Osteocyte (in vitro differentiated cells): ENCODE measurements at regions not wholly inside any gene's neighbourhood (a gene's known extent, or its start where the extent isn't known, plus 50 kb on each side); places are given as distances from the start of the nearest gene placed in this dataset.
A peak's percentile ranks its signal among the peaks of the same experiment; 100 is the strongest.

ENCODE experiments used
- DNase-seq: peaks from one replicate; pipeline ENCODE4 v3.0.0; 2021; ENCODE audit warnings: mixed read lengths; ENCODE audit not compliant: unreplicated experiment; ENCODE audit errors: extremely low spot score
- H3K27ac Mint-ChIP-seq: one replicate; pipeline ENCODE4 v1.8.0; 2021; ENCODE audit warnings: mild to moderate bottlenecking, mixed read lengths; ENCODE audit not compliant: unreplicated experiment
- H3K27me3 Mint-ChIP-seq: one replicate; pipeline ENCODE4 v1.8.0; 2021; ENCODE audit warnings: mixed read lengths; ENCODE audit not compliant: unreplicated experiment
- H3K36me3 Mint-ChIP-seq: one replicate; pipeline ENCODE4 v1.8.0; 2021; ENCODE audit warnings: mixed read lengths; ENCODE audit not compliant: unreplicated experiment
- H3K4me1 Mint-ChIP-seq: one replicate; pipeline ENCODE4 v1.8.0; 2021; ENCODE audit warnings: mixed read lengths; ENCODE audit not compliant: unreplicated experiment
- H3K4me3 Mint-ChIP-seq: one replicate; pipeline ENCODE4 v1.8.0; 2021; ENCODE audit warnings: mild to moderate bottlenecking, moderate library complexity, mixed read lengths; ENCODE audit not compliant: unreplicated experiment
- H3K9me3 Mint-ChIP-seq: one replicate; pipeline ENCODE4 v1.8.0; 2021; ENCODE audit warnings: mixed read lengths; ENCODE audit not compliant: unreplicated experiment
- CTCF ChIP-seq: fragments of 200-600 bp; sonication (generic); IDR thresholded peaks from 2 replicates; pipeline ENCODE4 v1.5.0; 2021; ENCODE audit warnings: antibody characterized with exemption, mild to moderate bottlenecking, moderate library complexity

GRCh38 chr21:45350206-45350854 lies 54.6 kb upstream of the COL18A1 start:
- Mint-ChIP-seq H3K27ac (peak overlapping the region; percentile 71), H3K9me3 (no peaks in the 10 kb centered on the region), H3K4me1 (peaks cover 52% of the 10 kb centered on the region), H3K4me3 (no peak overlapping the region), H3K27me3 (no peaks in the 10 kb centered on the region), H3K36me3 (no peaks in the 10 kb centered on the region)
- no peak for TF ChIP-seq CTCF
- no peak for DNase-seq

GRCh38 chr21:45351061-45351460 lies 53.9 kb upstream of the COL18A1 start:
- no peaks in the 10 kb centered on the region for H3K27me3 Mint-ChIP-seq
- no peaks in the 10 kb centered on the region for H3K36me3 Mint-ChIP-seq
- H3K27ac Mint-ChIP-seq = no peak overlapping the region
- DNase-seq = no peak
- TF ChIP-seq CTCF = no peak
- peaks cover 54% of the 10 kb centered on the region for H3K4me1 Mint-ChIP-seq
- H3K4me3 Mint-ChIP-seq = no peak overlapping the region
- H3K9me3 Mint-ChIP-seq = no peaks in the 10 kb centered on the region

- Mint-ChIP-seq H3K36me3 (no peaks in the 10 kb centered on the region), H3K27me3 (no peaks in the 10 kb centered on the region), H3K9me3 (no peaks in the 10 kb centered on the region), H3K4me1 (peaks cover 54% of the 10 kb centered on the region), H3K27ac (no peak overlapping the region), H3K4me3 (no peak overlapping the region)
- no peak for DNase-seq
- no peak for TF ChIP-seq CTCF
Observed at GRCh38 chr21:45351526-45352275, 53.3 kb upstream of the COL18A1 start.

GRCh38 chr21:45352621-45353139 lies 52.3 kb upstream of the COL18A1 start:
- DNase-seq = no peak
- Mint-ChIP-seq H3K27ac (no peak overlapping the region), H3K4me1 (peaks cover 55% of the 10 kb centered on the region), H3K9me3 (no peaks in the 10 kb centered on the region), H3K4me3 (no peak overlapping the region), H3K36me3 (no peaks in the 10 kb centered on the region), H3K27me3 (no peaks in the 10 kb centered on the region)
- TF ChIP-seq CTCF = no peak

GRCh38 chr21:45353200-45353599 lies 51.8 kb upstream of the COL18A1 start:
- Mint-ChIP-seq H3K9me3 (no peaks in the 10 kb centered on the region), H3K27ac (no peak overlapping the region), H3K4me3 (no peak overlapping the region), H3K36me3 (no peaks in the 10 kb centered on the region), H3K4me1 (peaks cover 50% of the 10 kb centered on the region), H3K27me3 (no peaks in the 10 kb centered on the region)
- TF ChIP-seq CTCF = no peak
- no peak for DNase-seq
